SK-N-SH treated with all-trans-retinoic acid at 6 μM for 48 hours (cell line): ENCODE measurements at regions not wholly inside any gene's neighbourhood (a gene's known extent, or its start where the extent isn't known, plus 50 kb on each side); places are given as distances from the start of the nearest gene placed in this dataset.

Experiments used
- ATAC-seq: fragments of 200-7000 bp; cut with Tn5 transposase; 3 replicates; pipeline ENCODE4 v1.9.1; 2020; ENCODE audit warnings: mild to moderate bottlenecking, moderate library complexity
- ARNTL ChIP-seq: fragments of 450-650 bp; formaldehyde crosslinking; IDR thresholded peaks from 2 replicates; pipeline ENCODE4 v1.5.0; 2020; ENCODE audit warnings: low read depth, mild to moderate bottlenecking, moderate library complexity, borderline replicate concordance
- BACH2 ChIP-seq: fragments of 250-450 bp; sonication (Bioruptor Pico); IDR thresholded peaks from 2 replicates; pipeline ENCODE4 v1.9.0; 2021; ENCODE audit warnings: mild to moderate bottlenecking, borderline replicate concordance
- CSDC2 ChIP-seq: fragments of 250-450 bp; sonication (Bioruptor Pico); IDR thresholded peaks from 2 replicates; pipeline ENCODE4 v1.5.0; 2020; ENCODE audit warnings: mild to moderate bottlenecking, moderate library complexity
- ESRRG ChIP-seq: fragments of 250-450 bp; sonication (Bioruptor Pico); IDR thresholded peaks from 2 replicates; pipeline ENCODE4 v1.6.1; 2021; ENCODE audit warnings: mild to moderate bottlenecking
- GLIS3 ChIP-seq: fragments of 250-450 bp; sonication (Bioruptor Pico); IDR thresholded peaks from 2 replicates; pipeline ENCODE4 v1.5.0; 2020; ENCODE audit warnings: mild to moderate bottlenecking, moderate library complexity
- ISL1 ChIP-seq: fragments of 250-450 bp; sonication (Bioruptor Pico); IDR thresholded peaks from 2 replicates; pipeline ENCODE4 v2.1.2; 2022; ENCODE audit warnings: mild to moderate bottlenecking, moderate library complexity
- OSR1 ChIP-seq: fragments of 250-450 bp; sonication (Bioruptor Pico); IDR thresholded peaks from 2 replicates; pipeline ENCODE4 v1.8.0; 2022; ENCODE audit warnings: moderate library complexity, mild to moderate bottlenecking, inconsistent platforms
- PPARA ChIP-seq: fragments of 250-450 bp; sonication (Bioruptor Pico); IDR thresholded peaks from 2 replicates; pipeline ENCODE4 v1.5.0; 2020; ENCODE audit warnings: mild to moderate bottlenecking, borderline replicate concordance
- RARB ChIP-seq: fragments of 250-450 bp; sonication (Bioruptor Pico); IDR thresholded peaks from 2 replicates; pipeline ENCODE4 v1.8.0; 2021; ENCODE audit warnings: mild to moderate bottlenecking, moderate library complexity
- SNAI2 ChIP-seq: fragments of 250-450 bp; sonication (Bioruptor Pico); IDR thresholded peaks from 2 replicates; pipeline ENCODE4 v1.5.0; 2020; ENCODE audit warnings: mild to moderate bottlenecking, moderate library complexity
- TCF4 ChIP-seq: fragments of 250-450 bp; sonication (Bioruptor Pico); IDR thresholded peaks from 2 replicates; pipeline ENCODE4 v1.8.0; 2021; ENCODE audit warnings: mild to moderate bottlenecking, moderate library complexity, borderline replicate concordance
- TOX ChIP-seq: fragments of 250-450 bp; sonication (Bioruptor Pico); IDR thresholded peaks from 2 replicates; pipeline ENCODE4 v1.8.0; 2021; ENCODE audit warnings: mild to moderate bottlenecking, moderate library complexity, borderline replicate concordance
- ZFP3 ChIP-seq: fragments of 250-450 bp; sonication (Bioruptor Pico); IDR thresholded peaks from 2 replicates; pipeline ENCODE4 v1.5.0; 2020; ENCODE audit warnings: mild to moderate bottlenecking, moderate library complexity
- ZFP30 ChIP-seq: fragments of 450-650 bp; formaldehyde crosslinking; IDR thresholded peaks from 2 replicates; pipeline ENCODE4 v1.5.0; 2022; ENCODE audit warnings: mild to moderate bottlenecking, moderate library complexity
- ZNF565 ChIP-seq: fragments of 450-650 bp; formaldehyde crosslinking; conservative IDR thresholded peaks from 2 replicates; pipeline ENCODE4 v1.5.0; 2020; ENCODE audit warnings: low read depth, mild to moderate bottlenecking, moderate library complexity
- ZNF70 ChIP-seq: fragments of 450-650 bp; formaldehyde crosslinking; IDR thresholded peaks from 2 replicates; pipeline ENCODE4 v1.5.0; 2020; ENCODE audit warnings: mild to moderate bottlenecking, moderate library complexity
- ZNF8 ChIP-seq: fragments of 450-650 bp; formaldehyde crosslinking; IDR thresholded peaks from 2 replicates; pipeline ENCODE4 v1.5.0; 2020; ENCODE audit warnings: mild to moderate bottlenecking, moderate library complexity
- TF ChIP-seq, protein P1 (sequence below): fragments of 250-450 bp; sonication (Bioruptor Pico); IDR thresholded peaks from 2 replicates; pipeline ENCODE4 v1.8.0; 2020; ENCODE audit warnings: mild to moderate bottlenecking, moderate library complexity, borderline replicate concordance
- TF ChIP-seq, protein P2 (sequence below): fragments of 250-450 bp; sonication (Bioruptor Pico); IDR thresholded peaks from 2 replicates; pipeline ENCODE4 v1.5.0; 2020; ENCODE audit warnings: mild to moderate bottlenecking, moderate library complexity
- TF ChIP-seq, protein P3 (sequence below): fragments of 250-450 bp; sonication (Bioruptor Pico); IDR thresholded peaks from 2 replicates; pipeline ENCODE4 v1.5.1; 2021; ENCODE audit warnings: mild to moderate bottlenecking, moderate library complexity
- TF ChIP-seq, protein P4 (sequence below): fragments of 250-450 bp; sonication (Bioruptor Pico); IDR thresholded peaks from 2 replicates; pipeline ENCODE4 v1.8.0; 2021; ENCODE audit warnings: low read depth, mild to moderate bottlenecking, moderate library complexity, borderline replicate concordance

DNA sequence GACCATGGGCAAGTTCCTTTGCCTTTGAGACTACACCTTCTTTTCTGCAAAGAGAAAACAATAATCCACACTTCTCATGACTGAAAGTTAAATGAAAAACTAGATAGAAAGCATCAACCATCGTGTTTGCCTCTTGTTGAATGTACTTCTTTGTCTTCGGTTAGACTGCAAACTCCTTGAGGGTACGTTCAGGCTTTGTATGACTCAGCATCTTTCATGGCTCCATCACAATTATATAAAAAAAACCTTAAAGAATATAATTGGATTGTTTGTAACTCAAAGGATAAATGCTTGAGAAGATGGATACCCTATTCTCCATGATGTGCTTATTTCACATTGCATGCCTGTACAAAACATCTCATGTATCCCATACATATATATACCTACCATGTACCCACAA is 439.2 kb downstream of the MAFB start:
- no peak for TF ChIP-seq SNAI2 (CRISPR knock-in tag)
- no peak for TF ChIP-seq ZFP30
- TF ChIP-seq ISL1: no peak
- no peak for TF ChIP-seq ZNF565 (CRISPR knock-in tag)
- no peak for TF ChIP-seq RARB (CRISPR knock-in tag)
- TF ChIP-seq TOX (CRISPR knock-in tag): no peak
- TF ChIP-seq BACH2: no peak
- no peak for TF ChIP-seq ARNTL (CRISPR knock-in tag)
- ATAC-seq: no peak

DNA sequence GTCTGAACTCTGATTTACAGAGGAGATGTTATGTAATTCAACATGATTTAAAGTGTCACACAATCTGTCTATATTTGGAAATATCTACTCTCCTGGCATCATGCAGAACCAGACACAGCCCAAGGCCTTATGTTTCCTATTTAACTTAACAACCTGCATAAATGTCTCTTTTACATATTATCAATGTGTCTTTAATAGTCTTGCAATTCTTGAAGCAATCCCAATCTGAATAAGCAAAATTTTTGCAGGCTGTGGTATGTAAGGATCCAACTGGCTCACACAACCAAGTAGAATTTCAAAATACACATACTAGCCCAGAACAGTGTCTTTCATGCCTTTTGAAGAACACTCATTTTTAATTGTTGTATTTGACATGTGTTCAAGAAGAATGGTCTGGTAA is 443.2 kb downstream of the MAFB start:
- ATAC-seq: no peak
- TF ChIP-seq OSR1 (no peak), BACH2 (no peak), ESRRG (CRISPR knock-in tag) (no peak), GLIS3 (CRISPR knock-in tag) (no peak), TOX (CRISPR knock-in tag) (no peak), ZFP30 (no peak), ZNF8 (CRISPR knock-in tag) (no peak), ZNF70 (CRISPR knock-in tag) (no peak), ZNF565 (CRISPR knock-in tag) (no peak), RARB (CRISPR knock-in tag) (no peak), ISL1 (no peak), PPARA (CRISPR knock-in tag) (no peak), TCF4 (CRISPR knock-in tag) (no peak)
- TF ChIP-seq, protein P1, sequence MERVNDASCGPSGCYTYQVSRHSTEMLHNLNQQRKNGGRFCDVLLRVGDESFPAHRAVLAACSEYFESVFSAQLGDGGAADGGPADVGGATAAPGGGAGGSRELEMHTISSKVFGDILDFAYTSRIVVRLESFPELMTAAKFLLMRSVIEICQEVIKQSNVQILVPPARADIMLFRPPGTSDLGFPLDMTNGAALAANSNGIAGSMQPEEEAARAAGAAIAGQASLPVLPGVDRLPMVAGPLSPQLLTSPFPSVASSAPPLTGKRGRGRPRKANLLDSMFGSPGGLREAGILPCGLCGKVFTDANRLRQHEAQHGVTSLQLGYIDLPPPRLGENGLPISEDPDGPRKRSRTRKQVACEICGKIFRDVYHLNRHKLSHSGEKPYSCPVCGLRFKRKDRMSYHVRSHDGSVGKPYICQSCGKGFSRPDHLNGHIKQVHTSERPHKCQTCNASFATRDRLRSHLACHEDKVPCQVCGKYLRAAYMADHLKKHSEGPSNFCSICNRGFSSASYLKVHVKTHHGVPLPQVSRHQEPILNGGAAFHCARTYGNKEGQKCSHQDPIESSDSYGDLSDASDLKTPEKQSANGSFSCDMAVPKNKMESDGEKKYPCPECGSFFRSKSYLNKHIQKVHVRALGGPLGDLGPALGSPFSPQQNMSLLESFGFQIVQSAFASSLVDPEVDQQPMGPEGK: no peak
- TF ChIP-seq, protein P2, sequence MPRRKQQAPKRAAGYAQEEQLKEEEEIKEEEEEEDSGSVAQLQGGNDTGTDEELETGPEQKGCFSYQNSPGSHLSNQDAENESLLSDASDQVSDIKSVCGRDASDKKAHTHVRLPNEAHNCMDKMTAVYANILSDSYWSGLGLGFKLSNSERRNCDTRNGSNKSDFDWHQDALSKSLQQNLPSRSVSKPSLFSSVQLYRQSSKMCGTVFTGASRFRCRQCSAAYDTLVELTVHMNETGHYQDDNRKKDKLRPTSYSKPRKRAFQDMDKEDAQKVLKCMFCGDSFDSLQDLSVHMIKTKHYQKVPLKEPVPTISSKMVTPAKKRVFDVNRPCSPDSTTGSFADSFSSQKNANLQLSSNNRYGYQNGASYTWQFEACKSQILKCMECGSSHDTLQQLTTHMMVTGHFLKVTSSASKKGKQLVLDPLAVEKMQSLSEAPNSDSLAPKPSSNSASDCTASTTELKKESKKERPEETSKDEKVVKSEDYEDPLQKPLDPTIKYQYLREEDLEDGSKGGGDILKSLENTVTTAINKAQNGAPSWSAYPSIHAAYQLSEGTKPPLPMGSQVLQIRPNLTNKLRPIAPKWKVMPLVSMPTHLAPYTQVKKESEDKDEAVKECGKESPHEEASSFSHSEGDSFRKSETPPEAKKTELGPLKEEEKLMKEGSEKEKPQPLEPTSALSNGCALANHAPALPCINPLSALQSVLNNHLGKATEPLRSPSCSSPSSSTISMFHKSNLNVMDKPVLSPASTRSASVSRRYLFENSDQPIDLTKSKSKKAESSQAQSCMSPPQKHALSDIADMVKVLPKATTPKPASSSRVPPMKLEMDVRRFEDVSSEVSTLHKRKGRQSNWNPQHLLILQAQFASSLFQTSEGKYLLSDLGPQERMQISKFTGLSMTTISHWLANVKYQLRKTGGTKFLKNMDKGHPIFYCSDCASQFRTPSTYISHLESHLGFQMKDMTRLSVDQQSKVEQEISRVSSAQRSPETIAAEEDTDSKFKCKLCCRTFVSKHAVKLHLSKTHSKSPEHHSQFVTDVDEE (CRISPR knock-in tag): no peak
- TF ChIP-seq, protein P3, sequence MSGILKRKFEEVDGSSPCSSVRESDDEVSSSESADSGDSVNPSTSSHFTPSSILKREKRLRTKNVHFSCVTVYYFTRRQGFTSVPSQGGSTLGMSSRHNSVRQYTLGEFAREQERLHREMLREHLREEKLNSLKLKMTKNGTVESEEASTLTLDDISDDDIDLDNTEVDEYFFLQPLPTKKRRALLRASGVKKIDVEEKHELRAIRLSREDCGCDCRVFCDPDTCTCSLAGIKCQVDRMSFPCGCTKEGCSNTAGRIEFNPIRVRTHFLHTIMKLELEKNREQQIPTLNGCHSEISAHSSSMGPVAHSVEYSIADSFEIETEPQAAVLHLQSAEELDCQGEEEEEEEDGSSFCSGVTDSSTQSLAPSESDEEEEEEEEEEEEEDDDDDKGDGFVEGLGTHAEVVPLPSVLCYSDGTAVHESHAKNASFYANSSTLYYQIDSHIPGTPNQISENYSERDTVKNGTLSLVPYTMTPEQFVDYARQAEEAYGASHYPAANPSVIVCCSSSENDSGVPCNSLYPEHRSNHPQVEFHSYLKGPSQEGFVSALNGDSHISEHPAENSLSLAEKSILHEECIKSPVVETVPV: no peak

DNA sequence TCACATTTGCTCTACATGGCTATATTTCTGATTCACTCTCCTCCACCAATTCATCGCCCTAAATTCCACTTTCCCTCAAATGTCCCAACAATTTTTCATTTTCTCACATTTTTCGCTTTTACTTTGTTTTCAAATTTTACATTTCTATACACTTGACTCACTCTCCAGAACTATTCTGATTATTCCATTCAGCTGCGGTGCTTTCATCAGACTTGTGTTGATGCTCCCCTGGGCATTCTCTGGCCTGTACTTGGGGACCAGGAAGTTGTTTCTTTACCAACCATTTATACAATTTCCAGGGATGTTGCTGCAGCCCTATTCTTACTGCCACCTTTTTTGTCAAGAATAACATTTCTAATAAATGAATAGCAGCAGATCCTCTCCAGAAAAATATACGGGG is 444.8 kb downstream of the MAFB start:
- TF ChIP-seq GLIS3 (CRISPR knock-in tag) (no peak), ZFP3 (CRISPR knock-in tag) (no peak), ZFP30 (no peak), ZNF565 (CRISPR knock-in tag) (no peak), OSR1 (no peak), CSDC2 (CRISPR knock-in tag) (no peak), BACH2 (no peak), RARB (CRISPR knock-in tag) (no peak), ARNTL (CRISPR knock-in tag) (no peak)
- TF ChIP-seq, protein P4, sequence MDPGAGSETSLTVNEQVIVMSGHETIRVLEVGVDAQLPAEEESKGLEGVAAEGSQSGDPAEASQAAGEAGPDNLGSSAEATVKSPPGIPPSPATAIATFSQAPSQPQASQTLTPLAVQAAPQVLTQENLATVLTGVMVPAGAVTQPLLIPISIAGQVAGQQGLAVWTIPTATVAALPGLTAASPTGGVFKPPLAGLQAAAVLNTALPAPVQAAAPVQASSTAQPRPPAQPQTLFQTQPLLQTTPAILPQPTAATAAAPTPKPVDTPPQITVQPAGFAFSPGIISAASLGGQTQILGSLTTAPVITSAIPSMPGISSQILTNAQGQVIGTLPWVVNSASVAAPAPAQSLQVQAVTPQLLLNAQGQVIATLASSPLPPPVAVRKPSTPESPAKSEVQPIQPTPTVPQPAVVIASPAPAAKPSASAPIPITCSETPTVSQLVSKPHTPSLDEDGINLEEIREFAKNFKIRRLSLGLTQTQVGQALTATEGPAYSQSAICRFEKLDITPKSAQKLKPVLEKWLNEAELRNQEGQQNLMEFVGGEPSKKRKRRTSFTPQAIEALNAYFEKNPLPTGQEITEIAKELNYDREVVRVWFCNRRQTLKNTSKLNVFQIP (CRISPR knock-in tag): no peak
- TF ChIP-seq, protein P1: no peak
- ATAC-seq: no peak
